ENCODE measurements at regions not wholly inside any gene's neighbourhood (a gene's known extent, or its start where the extent isn't known, plus 50 kb on each side); places are given as distances from the start of the nearest gene placed in this dataset.

- TF ChIP-seq EZH2 (IDR thresholded peaks at IDR 0.05; ENCODE audit: borderline replicate concordance, low read length) (no peak), CTCF (IDR thresholded peaks at IDR 0.05; ENCODE audit: low read length) (no peak)
Observed at GRCh38 chr1:56345831-56346230, 233.5 kb downstream of the PLPP3 start.
